Astrocyte of the cerebellum (primary cell): ENCODE measurements at regions not wholly inside any gene's neighbourhood (a gene's known extent, or its start where the extent isn't known, plus 50 kb on each side); places are given as distances from the start of the nearest gene placed in this dataset.

Experiments
- DNase-seq: peaks from one replicate; pipeline ENCODE4 v3.0.0-alpha.2; 2011; ENCODE audit warnings: low read depth
- H3K4me3 ChIP-seq: 2 replicates; pipeline ENCODE4 v1.5.1; 2011; ENCODE audit warnings: mild to moderate bottlenecking, low read depth, low read length, moderate library complexity
- in situ Hi-C: cut with HindIII; loops from 2 replicates; pipeline ENCODE4 v1.10.0; 2017; ENCODE audit warnings: low sequenced_read_pairs
- TF ChIP-seq, protein P1 (sequence below): IDR thresholded peaks from 2 replicates; pipeline ENCODE4 v1.5.1; 2012; ENCODE audit warnings: low read length, low read depth, moderate library complexity, mild to moderate bottlenecking; ENCODE audit errors: missing control alignments

GRCh38 chr3:44106756-44107155 is 134.9 kb upstream of the TOPAZ1 start:
- H3K4me3 ChIP-seq, result no peak overlapping the region
- DNase-seq, result no peak
- in situ Hi-C loops, result no loop called here
- TF ChIP-seq, protein P1, sequence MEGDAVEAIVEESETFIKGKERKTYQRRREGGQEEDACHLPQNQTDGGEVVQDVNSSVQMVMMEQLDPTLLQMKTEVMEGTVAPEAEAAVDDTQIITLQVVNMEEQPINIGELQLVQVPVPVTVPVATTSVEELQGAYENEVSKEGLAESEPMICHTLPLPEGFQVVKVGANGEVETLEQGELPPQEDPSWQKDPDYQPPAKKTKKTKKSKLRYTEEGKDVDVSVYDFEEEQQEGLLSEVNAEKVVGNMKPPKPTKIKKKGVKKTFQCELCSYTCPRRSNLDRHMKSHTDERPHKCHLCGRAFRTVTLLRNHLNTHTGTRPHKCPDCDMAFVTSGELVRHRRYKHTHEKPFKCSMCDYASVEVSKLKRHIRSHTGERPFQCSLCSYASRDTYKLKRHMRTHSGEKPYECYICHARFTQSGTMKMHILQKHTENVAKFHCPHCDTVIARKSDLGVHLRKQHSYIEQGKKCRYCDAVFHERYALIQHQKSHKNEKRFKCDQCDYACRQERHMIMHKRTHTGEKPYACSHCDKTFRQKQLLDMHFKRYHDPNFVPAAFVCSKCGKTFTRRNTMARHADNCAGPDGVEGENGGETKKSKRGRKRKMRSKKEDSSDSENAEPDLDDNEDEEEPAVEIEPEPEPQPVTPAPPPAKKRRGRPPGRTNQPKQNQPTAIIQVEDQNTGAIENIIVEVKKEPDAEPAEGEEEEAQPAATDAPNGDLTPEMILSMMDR, result no peak

DNA sequence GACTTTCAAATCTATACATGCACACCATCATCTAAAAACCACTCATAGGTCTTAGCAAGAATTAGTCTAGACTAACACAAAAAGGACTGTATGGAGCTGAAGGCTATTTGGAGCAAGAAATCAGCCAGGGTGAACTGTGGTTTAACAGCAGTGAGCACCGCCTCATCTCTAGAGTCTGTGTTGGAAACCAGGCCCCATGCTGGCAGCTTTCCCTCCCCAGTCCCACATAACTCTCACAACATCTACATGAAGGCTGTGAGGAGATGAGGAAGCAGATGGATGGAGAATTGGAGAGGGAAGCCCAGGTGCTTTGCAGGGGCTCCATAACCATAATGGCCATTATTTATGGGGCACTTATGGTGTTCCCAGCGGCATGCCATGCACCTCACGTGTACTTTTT is 133.2 kb upstream of the TOPAZ1 start:
- TF ChIP-seq, protein P1, result no peak
- in situ Hi-C loops, result no loop called here
- no peak for DNase-seq
- H3K4me3 ChIP-seq, result no peak overlapping the region

GRCh38 chr3:44109771-44110361 is 131.8 kb upstream of the TOPAZ1 start:
- in situ Hi-C loops, result no loop called here
- peak; percentile 36 for DNase-seq
- TF ChIP-seq, protein P1, result no peak
- no peak overlapping the region for H3K4me3 ChIP-seq

DNA sequence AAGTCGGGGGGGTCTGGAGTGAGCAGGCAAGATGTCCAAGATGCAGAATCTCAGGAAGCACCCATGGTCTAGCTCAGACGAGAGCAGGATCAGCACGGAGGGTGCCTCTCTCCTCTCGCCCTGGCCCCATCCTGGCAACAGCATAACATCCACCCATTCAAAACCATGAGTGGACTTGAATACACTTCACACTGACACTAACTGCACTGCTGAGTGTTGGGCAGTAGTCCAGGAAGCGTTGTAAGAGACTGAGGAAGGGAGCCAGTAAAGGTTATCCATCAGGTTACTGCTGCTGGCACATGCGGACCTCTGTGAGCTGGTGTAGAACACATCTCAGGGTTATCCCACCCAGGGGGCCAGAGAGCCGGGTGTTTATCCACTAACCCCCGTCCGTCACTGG is 131.0 kb upstream of the TOPAZ1 start:
- no peak for DNase-seq
- TF ChIP-seq, protein P1, result no peak
- H3K4me3 ChIP-seq, result no peak overlapping the region
- in situ Hi-C loops, result no loop called here

GRCh38 chr3:44111482-44111881 is 130.2 kb upstream of the TOPAZ1 start:
- H3K4me3 ChIP-seq, result no peak overlapping the region
- TF ChIP-seq, protein P1, result no peak
- in situ Hi-C loops, result no loop called here
- DNase-seq, result no peak

DNA sequence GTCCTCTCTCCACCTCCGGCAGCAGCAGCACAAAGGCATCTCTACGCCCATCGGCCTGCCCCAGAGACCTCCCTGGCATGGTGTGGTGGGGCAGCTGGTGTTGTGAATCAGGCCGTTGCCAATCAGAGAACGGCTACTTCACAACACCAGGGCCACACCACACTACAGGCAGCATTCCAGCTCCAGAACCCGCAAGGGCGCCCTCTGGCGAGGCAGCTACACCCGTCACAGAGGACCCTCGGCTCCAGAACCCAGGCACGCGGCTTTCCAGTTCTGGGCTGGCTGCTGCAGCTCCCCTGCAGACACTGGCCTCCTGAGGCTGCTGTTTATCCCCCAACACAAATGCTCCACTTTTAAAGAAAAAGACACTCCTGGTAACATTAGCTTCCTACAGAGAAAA is 127.5 kb upstream of the TOPAZ1 start:
- TF ChIP-seq, protein P1, result peak; percentile 29
- no peak overlapping the region for H3K4me3 ChIP-seq
- DNase-seq, result no peak
- in situ Hi-C loops, result no loop called here
